Thyroid gland (tissue), 4 donors: ENCODE measurements at regions not wholly inside any gene's neighbourhood (a gene's known extent, or its start where the extent isn't known, plus 50 kb on each side); places are given as distances from the start of the nearest gene placed in this dataset.
A peak's percentile ranks its signal among the peaks of the same experiment; 100 is the strongest.

Experiments
- DNase-seq, 2 donors: peaks; one replicate each; pipeline ENCODE4 v3.0.0-alpha.2; 2019
- H3K27ac ChIP-seq, 3 donors: fragments of 200-600 bp; sonication (generic); 1 replicate in 2 of 3; 2 replicates in 1 of 3; pipeline ENCODE4 v1.5.1; 2016 to 2019; ENCODE audit warnings: mild to moderate bottlenecking in 1 of 3, moderate library complexity in 1 of 3
- H3K27me3 ChIP-seq: fragments of 200-600 bp; sonication (generic); one replicate; pipeline ENCODE4 v1.5.1; 2019
- H3K36me3 ChIP-seq, 2 donors: fragments of 200-600 bp; sonication (generic); one replicate each; pipeline ENCODE4 v1.5.1; 2016 to 2019
- H3K4me1 ChIP-seq, 2 donors: fragments of 200-600 bp; sonication (generic); one replicate each; pipeline ENCODE4 v1.5.1; 2017 to 2019
- H3K4me3 ChIP-seq, 3 donors: fragments of 200-600 bp; sonication (generic); replicated peaks in 1 of 3; 1 replicate in 2 of 3; 2 replicates in 1 of 3; pipeline ENCODE4 v1.5.1; 2016; ENCODE audit warnings: mild to moderate bottlenecking in 1 of 3
- H3K9me3 ChIP-seq: fragments of 200-600 bp; sonication (generic); one replicate; pipeline ENCODE4 v1.5.1; 2017
- POLR2A ChIP-seq, 2 donors: fragments of 450-650 bp; IDR thresholded peaks; one replicate each; pipeline ENCODE4 v1.6.1; 2017; ENCODE audit warnings: antibody characterized with exemption in 2 of 2, mild to moderate bottlenecking in 2 of 2, moderate library complexity in 1 of 2
- WGBS, 2 donors: methylation state at CpG; one replicate each; pipeline ENCODE4 v1.1.5; 2017; 5-methylcytosine and 5-hydroxymethylcytosine counted together
- intact Hi-C: fragments of 100-400 bp; cut with DNase I; formaldehyde crosslinking; loops from one replicate; pipeline ENCODE4 v1.15.1; 2023
- TF ChIP-seq, protein P1 (sequence below), 6 experiments: fragments of 200-600 bp in 3 of 6; fragments of 450-650 bp in 3 of 6; sonication (generic) in 3 of 6; IDR thresholded peaks; one replicate each; pipeline ENCODE4 v1.5.1; 2016 to 2019; ENCODE audit warnings: antibody characterized with exemption in 6 of 6, mild to moderate bottlenecking in 2 of 6, inconsistent platforms in 1 of 6, moderate library complexity in 1 of 6

DNA sequence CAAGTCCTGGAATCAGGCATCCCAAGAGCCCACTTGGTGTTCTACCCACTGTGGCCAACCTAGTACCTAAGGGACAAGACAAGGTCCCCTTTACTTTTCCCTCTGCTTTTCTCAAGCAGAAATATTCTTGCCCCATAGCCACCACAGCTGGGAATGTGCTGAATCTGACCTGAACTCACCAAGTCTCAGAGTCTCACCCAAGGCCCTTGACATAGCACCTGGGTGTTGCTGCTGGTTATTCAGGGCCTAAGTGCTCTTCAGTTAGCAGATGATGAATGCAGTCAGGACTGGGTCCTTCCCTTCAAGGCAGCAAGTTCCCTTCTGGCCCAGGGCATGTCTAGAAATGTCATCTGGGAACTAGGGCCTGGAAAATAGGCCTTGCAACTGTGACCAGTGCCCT is 201.8 kb upstream of the SERP2 start:
- Histone ChIP-seq H3K36me3 (no peaks in the 10 kb centered on the region), H3K4me1 (peaks cover 0 to 8% of the 10 kb centered on the region in 2 donors), H3K27me3 (no peaks in the 10 kb centered on the region), H3K9me3 (no peaks in the 10 kb centered on the region), H3K27ac (no peak overlapping the region), H3K4me3 (no peak overlapping the region)
- TF ChIP-seq POLR2A (IDR thresholded peaks at IDR 0.05), result no peak
- TF ChIP-seq, protein P1, sequence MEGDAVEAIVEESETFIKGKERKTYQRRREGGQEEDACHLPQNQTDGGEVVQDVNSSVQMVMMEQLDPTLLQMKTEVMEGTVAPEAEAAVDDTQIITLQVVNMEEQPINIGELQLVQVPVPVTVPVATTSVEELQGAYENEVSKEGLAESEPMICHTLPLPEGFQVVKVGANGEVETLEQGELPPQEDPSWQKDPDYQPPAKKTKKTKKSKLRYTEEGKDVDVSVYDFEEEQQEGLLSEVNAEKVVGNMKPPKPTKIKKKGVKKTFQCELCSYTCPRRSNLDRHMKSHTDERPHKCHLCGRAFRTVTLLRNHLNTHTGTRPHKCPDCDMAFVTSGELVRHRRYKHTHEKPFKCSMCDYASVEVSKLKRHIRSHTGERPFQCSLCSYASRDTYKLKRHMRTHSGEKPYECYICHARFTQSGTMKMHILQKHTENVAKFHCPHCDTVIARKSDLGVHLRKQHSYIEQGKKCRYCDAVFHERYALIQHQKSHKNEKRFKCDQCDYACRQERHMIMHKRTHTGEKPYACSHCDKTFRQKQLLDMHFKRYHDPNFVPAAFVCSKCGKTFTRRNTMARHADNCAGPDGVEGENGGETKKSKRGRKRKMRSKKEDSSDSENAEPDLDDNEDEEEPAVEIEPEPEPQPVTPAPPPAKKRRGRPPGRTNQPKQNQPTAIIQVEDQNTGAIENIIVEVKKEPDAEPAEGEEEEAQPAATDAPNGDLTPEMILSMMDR (IDR thresholded peaks at IDR 0.05), result no peak
- intact Hi-C loops, result no loop called here
- no peak for DNase-seq

DNA sequence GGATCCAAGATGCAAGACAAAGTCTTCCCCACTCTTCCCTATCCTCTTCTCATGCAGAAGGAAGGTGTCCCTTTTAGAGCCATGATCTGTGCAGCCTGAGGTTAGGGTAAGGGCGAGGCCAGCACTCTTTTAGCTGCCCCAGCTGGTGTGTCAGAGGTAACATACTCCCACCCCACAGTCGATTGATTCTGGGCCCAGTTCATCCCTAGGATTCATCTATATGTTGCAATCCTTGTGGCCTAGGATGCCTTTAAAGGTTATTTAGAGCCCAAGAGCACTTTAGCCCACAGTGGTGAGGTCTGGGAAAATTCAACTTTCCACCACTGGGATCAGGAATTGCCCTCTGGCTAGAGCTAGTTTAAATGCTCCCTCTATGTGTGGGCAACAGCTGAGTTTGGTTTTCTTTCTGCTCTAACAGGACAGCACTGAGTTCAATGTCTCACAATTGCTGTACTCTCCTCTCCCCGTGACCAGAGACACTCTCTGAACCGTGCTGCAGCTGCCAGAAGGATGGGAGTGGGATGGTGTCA is 201.3 kb upstream of the SERP2 start:
- TF ChIP-seq, protein P1 (IDR thresholded peaks at IDR 0.05), result no peak
- TF ChIP-seq POLR2A (IDR thresholded peaks at IDR 0.05), result no peak
- no peak for DNase-seq
- 85 to 94% methylated on average over 4 of the region's 4 CpGs for WGBS, 2 donors

DNA sequence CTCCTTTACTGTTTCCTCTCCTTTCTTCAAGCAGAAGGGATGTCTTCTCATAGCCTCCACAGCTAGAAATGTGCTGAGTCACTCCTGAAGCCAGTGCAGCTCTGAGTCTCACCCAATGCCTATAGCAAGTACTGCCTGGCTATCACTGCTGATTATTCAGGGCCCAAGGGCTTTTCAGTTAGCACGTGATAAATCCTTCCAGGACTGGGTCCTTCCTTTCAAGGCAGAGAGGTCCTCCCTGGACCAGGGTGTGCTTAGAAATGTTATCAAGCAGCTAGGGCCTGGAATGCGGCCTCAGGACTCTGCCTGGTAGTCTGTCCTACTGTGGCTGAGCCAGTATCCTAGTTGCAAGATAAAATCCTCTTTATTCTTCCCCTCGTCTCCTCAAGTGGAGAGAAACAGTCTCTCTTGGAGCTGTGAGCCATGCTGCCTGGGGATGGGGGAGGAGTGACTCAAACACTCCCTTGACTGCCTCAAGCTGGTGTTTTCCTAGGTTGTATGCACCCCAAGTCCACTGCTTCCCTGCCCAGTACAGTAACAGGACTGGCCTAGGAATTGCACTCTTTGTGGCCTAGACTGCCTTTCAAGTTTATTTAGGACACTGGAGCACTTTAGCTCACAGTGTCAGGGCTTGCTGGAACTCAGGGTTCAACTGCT is 198.7 kb upstream of the SERP2 start:
- DNase-seq, result peak in 1 of 2 donors; percentile 2
- Histone ChIP-seq H3K4me1 (peaks cover 0 to 8% of the 10 kb centered on the region in 2 donors), H3K36me3 (no peaks in the 10 kb centered on the region), H3K27me3 (no peaks in the 10 kb centered on the region), H3K4me3 (no peak overlapping the region), H3K9me3 (no peaks in the 10 kb centered on the region), H3K27ac (no peak overlapping the region)
- WGBS, 2 donors, result 70 to 85% methylated on average over 3 of the region's 3 CpGs
- TF ChIP-seq POLR2A (IDR thresholded peaks at IDR 0.05), result no peak
- TF ChIP-seq, protein P1 (IDR thresholded peaks at IDR 0.05), result no peak
- intact Hi-C loops, result no loop called here

More for the DNA sequence above, 201.3 kb upstream of the SERP2 start:
- Histone ChIP-seq H3K27ac (no peak overlapping the region), H3K4me3 (no peak overlapping the region), H3K27me3 (no peaks in the 10 kb centered on the region), H3K4me1 (peaks cover 0 to 8% of the 10 kb centered on the region in 2 donors), H3K9me3 (no peaks in the 10 kb centered on the region), H3K36me3 (no peaks in the 10 kb centered on the region)
- intact Hi-C loops, result no loop called here

DNA sequence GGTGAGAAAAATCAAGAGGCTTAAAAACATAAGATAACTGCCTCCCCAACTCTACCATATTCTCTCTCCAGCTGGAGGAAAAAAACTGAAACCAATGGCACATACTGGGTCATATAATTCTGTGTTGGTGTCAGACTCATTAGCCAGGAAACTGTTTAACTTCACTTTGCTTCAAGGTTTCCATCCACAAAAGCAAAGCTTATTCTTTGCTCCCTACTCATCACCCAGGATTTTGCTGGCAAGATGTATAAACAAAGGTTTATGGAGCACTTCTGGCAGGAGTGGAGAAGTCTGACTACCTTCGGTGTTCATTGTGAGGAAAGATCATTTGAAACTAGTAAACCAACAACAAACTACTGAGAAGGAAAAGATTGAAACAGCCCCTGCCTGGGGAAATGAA is 197.5 kb upstream of the SERP2 start:
- H3K27ac ChIP-seq, result no peak overlapping the region
- H3K9me3 ChIP-seq, result no peaks in the 10 kb centered on the region
- no peak for DNase-seq
- peaks cover 0 to 8% of the 10 kb centered on the region in 2 donors for H3K4me1 ChIP-seq
- intact Hi-C loops, result no loop called here
- H3K4me3 ChIP-seq, result no peak overlapping the region
- TF ChIP-seq POLR2A (IDR thresholded peaks at IDR 0.05), result no peak
- TF ChIP-seq, protein P1 (IDR thresholded peaks at IDR 0.05), result no peak
- no CpG with 5 or more reads among the region's 1 CpG for WGBS, 2 donors
- no peaks in the 10 kb centered on the region for H3K36me3 ChIP-seq
- H3K27me3 ChIP-seq, result no peaks in the 10 kb centered on the region

DNA sequence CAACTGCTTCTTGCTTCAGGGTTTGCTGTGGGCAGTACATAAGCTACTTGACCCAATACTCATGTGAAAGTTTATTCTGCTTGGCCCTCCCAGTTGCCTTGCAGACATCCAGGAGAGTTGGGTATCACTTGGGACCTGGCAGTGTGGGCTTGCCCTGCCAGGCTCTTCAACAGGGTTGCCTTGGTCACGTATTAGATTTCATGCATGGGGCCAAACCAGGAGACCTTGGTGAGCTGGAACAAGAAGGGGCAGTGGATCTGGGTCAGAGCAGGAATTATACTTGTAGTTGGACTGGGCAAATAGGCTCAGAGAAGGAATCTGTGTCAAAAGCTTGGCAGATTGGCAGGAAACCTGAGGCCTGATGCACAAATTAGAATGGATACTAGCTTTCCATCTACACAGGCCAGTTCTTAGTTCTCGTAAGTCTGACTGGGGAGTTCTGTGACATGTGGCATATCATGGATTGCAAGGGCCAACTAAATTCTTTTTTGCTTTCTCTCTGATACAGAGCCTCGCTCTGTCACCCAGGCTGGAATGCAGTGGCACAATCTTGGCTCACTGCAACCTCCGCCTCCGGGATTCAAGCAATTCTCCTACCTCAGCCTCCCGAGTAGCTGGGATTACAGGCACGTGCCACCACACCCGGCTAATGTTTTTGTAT is 192.6 kb upstream of the SERP2 start:
- no peak for DNase-seq
- intact Hi-C loops, result no loop called here
- WGBS, 2 donors, result 94 to 97% methylated on average over 8 of the region's 8 CpGs
- no peaks in the 10 kb centered on the region for H3K9me3 ChIP-seq
- no peak overlapping the region for H3K4me3 ChIP-seq
- H3K27ac ChIP-seq, result no peak overlapping the region
- H3K36me3 ChIP-seq, result no peaks in the 10 kb centered on the region
- no peaks in the 10 kb centered on the region for H3K27me3 ChIP-seq
- TF ChIP-seq POLR2A (IDR thresholded peaks at IDR 0.05), result no peak
- TF ChIP-seq, protein P1 (IDR thresholded peaks at IDR 0.05), result no peak
- H3K4me1 ChIP-seq, result no peaks in the 10 kb centered on the region
